HG03354 (cell line): ENCODE measurements at regions not wholly inside any gene's neighbourhood (a gene's known extent, or its start where the extent isn't known, plus 50 kb on each side); places are given as distances from the start of the nearest gene placed in this dataset.

ENCODE experiments used
- ATAC-seq: cut with Tn5 transposase; IDR thresholded peaks from one replicate; pipeline ENCODE4 v1.9.1; 2021; ENCODE audit warnings: mild to moderate bottlenecking; ENCODE audit not compliant: unreplicated experiment, poor library complexity, severe bottlenecking

- no peak for ATAC-seq
Observed at GRCh38 chr3:107258300-107258699, 118.9 kb upstream of the CCDC54 start.

DNA sequence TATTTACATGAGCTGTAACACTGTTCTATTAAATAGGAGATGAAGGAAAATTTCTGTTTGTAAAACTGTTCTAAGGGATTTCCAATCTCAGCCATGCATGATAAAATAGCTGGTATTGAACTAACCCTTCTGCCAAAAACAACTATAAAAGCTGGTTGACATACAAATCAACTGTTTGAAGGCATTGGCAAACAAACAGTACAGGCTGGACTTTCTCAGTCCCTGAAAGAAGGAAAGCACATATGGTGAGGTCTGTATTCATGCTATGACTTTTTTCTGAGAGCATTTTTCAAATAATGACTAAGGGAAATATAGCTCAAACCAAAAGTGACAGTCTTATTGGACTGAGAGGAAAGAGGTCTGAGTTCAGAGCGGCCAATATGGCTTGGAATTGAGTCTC lies 117.0 kb upstream of the CCDC54 start:
- no peak for ATAC-seq

DNA sequence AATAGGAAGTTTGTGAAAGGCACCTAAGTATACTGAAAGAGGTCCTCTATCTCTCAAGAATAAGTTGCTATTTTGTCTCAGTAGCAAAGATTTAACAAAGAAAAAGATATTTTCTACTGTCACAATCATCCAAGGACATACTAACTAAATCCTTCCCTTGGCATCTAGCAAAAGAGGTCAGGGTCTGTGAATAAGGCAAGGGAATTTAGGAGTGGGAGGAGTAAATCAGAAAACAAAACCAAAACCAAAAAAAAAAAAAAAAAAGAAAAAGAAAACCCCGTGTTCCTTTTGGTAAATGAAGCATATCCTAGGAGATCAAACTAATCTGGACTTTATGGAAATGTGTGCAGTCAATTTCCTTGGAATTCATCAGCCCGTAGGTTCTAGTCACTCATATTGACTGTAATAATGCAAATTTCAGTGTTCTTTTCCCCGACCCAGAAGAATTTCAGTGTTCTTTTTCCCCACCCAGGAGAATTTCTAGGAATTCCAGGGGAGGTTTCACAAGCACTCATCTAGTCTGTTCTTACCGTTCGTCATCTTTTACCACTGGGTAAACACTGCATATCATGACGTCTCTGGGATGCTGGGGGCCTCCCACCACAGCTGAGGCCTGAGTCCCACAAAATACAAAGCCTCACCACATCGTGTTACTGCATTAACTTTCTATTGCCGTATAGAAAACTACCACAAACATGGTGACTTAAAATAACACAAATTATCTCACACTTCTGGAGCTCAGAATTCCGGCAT lies 113.8 kb upstream of the CCDC54 start:
- no peak for ATAC-seq

DNA sequence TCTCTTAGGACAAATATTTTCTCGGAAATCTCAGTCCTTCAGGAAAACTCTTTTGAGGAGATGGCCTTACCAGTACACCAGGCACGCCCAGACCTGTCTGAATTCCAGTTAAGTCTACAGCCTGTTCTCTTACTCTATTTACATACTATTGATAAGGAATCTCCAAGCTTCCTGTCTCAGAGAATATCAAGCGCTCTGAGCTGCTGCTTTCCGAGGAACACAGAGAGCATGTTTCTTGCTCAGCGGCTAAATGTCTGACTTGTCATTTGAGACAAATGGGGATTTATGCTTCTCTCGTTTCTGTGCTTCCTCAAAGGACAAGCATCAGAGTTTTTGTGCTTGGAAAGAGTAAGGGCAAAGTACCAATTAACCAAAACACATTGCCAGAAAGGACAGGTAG lies 112.4 kb upstream of the CCDC54 start:
- ATAC-seq = no peak

DNA sequence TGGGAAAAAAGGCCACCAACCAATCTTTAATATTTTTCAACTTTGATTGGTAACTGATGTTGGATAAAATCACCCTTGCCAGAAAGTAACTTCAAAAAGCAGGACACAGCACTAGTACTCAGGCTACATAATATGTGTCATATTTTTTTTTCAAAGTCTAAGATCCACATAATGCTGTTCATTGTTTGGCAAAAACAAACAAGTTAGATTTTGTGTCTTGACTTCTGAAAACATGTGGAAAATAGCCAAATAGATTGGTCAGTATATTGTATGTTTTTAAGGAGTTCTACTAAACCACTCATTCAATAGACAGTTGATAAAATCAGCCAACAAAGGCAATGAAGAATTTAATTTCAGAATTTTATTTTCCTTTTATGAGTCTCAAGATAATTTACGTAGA lies 111.7 kb upstream of the CCDC54 start:
- no peak for ATAC-seq

DNA sequence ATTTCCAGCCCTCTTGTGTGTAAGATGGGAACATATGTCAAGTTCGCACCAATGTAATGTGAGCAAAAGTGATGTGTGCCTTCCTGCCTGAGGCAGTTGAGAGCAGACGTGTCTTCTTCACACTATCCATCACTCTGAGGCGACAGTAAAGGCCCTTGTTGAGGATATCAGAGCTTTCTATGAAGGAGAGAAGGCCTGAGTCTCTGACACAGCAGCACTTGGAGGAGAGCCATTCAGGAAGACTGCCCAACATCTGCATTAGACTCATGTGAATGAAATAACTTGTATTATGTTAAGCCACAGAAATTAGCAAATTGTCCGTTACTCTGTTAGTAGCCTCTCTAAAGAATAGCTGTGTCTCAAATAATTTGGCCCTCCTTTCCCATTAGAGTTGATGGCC lies 108.8 kb upstream of the CCDC54 start:
- no peak for ATAC-seq

DNA sequence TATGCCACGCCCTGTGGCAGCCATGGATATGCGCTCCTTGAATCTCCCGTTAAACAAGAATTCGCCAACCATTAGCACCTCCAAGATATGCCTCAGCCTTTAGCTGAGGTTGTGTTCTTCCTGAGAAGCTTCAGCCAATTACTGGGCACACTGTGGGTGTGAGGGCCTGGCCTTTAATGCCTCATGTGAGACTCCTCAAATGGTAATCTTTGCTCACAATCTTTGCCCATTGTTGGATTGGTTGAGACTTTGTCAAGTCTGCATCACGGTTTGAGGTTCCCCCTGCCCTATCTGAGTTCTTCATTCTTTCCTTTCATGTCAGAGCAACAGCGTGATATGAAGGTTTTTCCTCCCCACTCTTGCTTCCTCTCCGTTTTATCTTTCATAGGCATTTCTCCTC lies 108.1 kb upstream of the CCDC54 start:
- no peak for ATAC-seq

DNA sequence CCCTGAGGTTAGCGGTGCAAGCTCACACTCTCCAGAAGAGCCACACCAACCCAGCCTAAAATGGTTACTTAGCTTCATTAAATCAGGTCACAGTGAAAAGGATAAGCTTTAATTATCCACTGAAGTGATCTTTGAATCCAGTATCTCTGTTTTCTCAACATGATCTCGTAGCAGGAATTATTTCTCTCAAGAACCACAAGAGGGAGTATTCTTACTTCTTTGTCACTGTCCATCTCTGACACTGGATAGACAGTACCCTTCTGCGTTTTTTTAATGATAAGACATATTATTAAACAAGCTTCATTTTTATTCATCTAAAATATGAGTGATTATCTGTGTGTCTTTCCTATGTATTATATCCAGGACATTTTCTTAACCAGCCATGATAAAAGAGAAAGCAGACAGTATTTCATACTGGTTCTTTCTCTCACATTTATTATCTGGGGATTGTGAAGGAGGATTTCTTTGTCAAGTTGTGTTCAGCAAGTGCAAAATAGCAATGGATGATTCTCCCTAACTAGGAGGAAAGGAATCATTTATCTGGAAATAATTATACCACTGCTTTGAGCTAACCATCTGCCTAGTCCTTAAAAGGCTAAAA lies 105.4 kb upstream of the CCDC54 start:
- peak; percentile 78 for ATAC-seq

DNA sequence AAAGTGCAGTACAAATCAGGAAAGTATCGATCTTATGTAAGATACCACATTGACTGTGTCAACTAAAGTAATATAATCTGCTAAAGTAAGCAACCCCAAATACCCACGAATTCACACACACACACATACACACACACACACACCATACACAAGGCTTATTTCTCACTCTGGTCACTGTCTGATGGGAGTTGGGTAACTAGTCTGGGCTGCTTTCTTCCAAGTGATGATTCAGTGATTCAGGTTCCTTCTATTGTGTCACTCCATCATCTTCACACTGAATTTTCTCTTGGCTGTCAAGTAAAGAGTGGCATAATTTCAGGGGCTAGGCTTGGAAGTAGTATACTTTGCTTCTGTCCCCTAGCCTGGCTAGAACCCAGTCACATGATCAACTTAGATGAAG lies 104.8 kb upstream of the CCDC54 start:
- ATAC-seq = no peak

GRCh38 chr3:107272885-107273284 lies 104.4 kb upstream of the CCDC54 start:
- no peak for ATAC-seq

- no peak for ATAC-seq
Observed at GRCh38 chr3:107273771-107274170, 103.5 kb upstream of the CCDC54 start.

- ATAC-seq = no peak
Observed at GRCh38 chr3:107275511-107275910, 101.7 kb upstream of the CCDC54 start.

GRCh38 chr3:107283948-107284347 lies 93.3 kb upstream of the CCDC54 start:
- no peak for ATAC-seq

GRCh38 chr3:107284612-107285011 lies 92.6 kb upstream of the CCDC54 start:
- no peak for ATAC-seq

DNA sequence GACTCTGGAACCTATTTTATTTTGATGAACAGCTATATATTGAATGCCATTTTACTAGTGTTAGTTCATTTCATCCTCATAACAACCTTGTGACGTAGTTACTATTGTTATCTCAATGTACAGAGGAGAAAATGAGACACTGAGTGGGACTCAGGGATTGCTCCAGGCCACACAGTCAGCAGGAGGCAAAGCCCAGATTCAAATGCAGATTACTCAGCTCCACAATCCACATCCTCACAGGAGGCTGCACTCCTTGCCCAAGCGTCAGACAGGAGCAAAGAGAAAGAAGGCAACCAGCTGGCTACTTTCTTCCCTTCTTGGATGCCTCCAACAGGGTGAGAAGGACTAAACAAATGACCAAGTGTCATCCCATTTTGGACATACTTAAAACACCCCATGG lies 92.0 kb upstream of the CCDC54 start:
- ATAC-seq = no peak

DNA sequence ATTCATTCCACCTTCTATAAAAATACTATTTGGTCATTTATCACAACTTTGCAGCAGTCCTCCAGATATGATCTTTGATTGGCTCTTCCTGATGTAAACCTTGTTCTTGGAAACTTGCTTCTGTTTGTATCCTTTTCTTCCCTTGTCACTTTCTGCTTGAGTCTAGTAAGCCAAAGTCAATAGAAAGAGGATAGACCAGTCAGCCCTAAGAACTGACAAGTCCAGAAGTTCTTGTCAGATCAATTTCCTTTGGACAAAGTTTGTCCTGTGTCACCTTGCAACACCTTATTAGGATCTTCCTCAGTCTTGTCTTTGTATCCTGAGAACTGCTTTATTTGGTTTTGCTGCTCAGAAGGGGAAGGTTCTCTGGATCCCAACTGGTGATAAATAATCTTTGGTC lies 87.9 kb upstream of the CCDC54 start:
- no peak for ATAC-seq

DNA sequence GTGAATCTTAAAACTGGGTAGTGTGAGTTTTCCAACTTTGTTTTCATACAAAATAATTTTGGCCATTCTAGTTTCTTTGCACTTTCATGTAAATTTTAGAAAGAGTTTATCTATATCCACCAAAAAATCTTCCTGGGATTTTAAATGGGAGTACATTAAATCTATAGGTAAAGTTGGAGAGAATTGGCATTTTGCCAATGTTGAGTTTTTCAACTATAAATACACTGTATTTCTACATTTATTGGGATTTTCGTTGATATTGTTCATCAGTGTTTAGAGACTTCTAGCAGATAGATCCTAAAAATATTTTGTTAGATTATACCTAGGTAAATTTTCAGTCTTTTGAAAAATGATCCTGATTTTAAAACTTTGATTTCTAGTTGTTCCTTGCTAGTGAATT lies 83.1 kb upstream of the CCDC54 start:
- ATAC-seq = no peak

GRCh38 chr3:107297597-107297996 lies 79.6 kb upstream of the CCDC54 start:
- ATAC-seq = no peak

GRCh38 chr3:107307205-107307604 lies 70.0 kb upstream of the CCDC54 start:
- no peak for ATAC-seq

DNA sequence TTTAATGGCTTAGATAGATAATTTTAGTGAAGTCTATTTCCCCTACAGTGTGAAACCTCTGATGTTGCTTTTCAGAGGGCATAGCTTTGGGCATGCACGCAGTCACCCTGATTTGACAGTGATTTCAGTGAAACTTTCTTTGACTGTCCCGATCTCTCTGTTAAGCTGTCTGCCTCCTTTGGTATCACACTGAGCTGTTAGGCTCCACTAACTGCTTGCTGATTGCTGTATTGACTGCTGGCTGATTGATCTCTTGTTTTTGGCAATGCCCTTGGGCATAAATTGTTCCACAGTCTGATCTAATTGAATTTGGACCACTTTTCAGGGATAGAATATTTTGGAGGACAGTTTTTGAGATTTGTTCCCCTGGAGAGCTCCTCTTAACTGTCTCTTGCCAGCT lies 68.5 kb upstream of the CCDC54 start:
- ATAC-seq = no peak

GRCh38 chr3:107309312-107309711 lies 67.9 kb upstream of the CCDC54 start:
- no peak for ATAC-seq

- ATAC-seq = no peak
Observed at GRCh38 chr3:107313711-107314110, 63.5 kb upstream of the CCDC54 start.
